HG03439 (cell line): ENCODE measurements at regions not wholly inside any gene's neighbourhood (a gene's known extent, or its start where the extent isn't known, plus 50 kb on each side); places are given as distances from the start of the nearest gene placed in this dataset.
A peak's percentile ranks its signal among the peaks of the same experiment; 100 is the strongest.

Source experiments
- ATAC-seq: cut with Tn5 transposase; IDR thresholded peaks from one replicate; pipeline ENCODE4 v1.9.1; 2021; ENCODE audit warnings: mild to moderate bottlenecking, moderate library complexity; ENCODE audit not compliant: unreplicated experiment

DNA sequence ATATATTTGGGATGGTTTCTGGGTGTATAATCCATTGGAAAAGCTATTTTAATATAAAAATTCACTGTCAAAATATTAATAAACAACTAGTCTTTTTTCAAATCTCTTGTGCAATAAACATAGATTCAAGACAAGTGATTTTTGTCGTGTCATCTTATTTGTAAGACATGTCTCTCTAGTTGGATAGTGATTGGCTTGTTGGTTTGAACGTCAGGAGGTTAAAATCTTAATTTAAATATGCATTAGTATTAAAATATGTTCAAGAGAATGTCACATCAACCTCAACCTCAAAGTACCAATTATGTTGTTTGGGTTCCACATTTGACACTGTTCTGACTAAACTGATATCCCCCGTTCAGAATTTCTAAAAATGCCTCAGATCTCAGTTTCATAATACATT, 287.6 kb downstream of the CASP12 start:
- no peak for ATAC-seq

DNA sequence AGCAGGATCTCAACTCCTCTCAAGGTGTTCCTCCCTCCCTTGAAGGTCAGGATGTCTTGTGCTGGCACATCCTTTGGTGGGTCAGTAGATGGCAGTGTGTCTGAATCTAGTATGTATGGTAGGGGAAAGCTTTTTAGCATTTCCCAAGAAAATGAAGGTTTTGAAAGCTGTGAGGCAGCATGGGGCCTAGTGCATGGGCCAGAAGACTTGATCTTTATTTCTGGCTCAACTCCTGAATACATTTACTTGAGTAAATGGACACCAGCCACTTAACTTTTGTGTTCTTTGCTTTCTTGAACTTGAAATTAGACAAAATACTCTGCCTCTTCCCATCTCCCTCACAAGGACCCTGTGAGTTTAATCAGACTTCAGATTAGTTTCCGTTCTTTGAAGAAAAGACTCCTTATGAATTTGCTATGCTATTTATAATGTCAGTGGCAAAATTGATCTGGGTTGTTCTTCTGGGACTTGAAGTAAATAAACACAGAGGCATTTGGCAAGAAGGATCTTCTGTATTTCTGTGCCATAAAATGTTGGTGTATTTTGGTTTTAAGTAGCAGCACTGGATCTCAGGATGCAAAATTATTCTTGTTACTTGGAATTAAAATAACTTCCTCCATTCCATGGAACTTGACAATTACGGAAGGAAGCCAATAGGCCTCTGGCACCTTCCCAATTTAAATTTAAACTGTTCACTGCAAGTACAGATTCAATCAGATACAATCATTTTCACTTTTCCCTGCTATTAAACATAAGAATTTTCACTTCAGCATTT, 288.8 kb downstream of the CASP12 start:
- ATAC-seq: peak; percentile 92

DNA sequence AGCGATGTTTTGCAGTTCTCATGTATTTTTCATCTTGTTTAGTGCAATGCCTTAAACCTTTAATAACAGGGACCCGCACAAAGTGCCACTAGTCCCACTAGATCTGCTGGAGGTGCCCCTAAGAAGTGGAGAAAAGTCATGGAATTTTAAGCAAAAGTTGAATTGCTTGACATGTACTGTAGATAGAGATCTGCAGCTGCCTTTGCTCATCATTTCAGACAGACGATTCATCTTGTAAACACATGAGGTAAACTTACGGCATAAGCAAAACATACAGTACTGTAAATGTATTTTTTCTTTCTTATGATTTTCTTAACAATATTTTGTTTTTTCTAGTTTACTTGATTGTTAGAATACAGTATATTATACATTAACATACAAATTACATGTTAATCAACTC, 295.6 kb downstream of the CASP12 start:
- no peak for ATAC-seq

DNA sequence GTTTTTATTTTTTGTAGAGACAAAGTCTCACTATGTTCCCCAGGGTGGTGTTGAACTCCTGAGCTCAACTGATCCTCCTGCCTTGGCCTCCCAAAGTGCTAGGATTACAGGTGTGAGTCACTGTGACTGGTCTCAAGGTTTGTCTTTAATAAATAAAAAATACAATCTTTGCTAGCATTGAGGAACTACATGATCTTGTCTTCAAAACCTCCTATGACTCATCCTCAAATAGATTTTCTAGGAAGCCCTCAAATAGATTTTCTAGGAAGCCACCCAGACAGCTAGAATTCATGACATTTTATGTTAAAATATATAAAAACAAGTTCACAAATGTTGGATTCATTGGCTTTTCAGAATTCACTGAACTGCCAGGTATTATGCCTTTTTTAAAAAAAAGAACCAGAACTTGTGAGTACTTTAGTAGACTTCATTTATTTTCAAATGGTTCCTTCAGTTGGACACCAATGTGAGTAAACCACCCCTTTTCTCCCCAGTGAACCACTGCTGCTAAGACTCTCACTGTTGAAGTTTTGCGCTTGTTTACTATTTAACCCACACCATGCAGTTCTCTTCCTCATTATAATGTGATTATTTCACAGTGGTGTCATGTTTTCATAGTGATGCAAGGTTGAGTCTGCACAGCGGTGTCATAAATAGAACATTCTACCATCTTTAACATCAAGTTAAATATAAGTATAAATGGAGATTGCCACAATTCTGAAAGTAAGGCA, 303.9 kb downstream of the CASP12 start:
- no peak for ATAC-seq

DNA sequence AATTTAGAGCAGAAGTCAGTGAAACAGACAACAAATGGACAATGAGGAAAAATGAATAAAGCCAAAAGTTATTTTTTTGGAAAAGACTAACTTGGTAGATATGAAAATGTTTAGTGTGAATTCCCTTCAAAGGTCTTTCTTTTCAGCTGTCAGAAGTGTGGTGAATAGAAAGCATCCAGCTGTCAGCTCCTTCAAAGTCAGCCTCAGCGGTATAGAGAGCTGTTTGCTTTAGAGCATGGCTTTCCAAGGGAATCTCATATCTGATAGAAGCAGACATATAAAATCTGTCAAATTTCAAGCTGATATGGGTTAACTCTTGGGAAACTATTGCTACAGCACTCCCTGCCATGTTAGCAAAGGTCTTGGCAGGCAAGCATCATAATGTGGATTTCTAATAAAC, 309.3 kb downstream of the CASP12 start:
- ATAC-seq: no peak

DNA sequence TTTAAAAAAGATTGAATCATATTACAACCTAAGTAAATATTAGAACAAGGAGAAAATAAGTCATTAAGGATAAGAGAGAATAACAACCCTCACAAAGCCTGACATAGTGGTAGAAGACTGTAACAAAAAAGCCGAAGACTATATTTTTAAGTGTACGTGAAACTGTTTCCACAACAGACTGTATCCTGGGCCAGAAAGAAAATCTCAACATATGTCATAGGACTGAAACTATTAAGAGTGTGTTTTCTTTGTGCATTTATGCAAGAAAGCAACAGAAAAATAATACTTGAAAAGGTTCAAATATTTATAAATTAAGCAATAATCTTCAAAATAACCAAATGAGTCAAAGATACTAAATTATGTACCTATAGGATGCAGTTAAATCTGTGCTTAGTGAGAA, 309.8 kb downstream of the CASP12 start:
- ATAC-seq: no peak

DNA sequence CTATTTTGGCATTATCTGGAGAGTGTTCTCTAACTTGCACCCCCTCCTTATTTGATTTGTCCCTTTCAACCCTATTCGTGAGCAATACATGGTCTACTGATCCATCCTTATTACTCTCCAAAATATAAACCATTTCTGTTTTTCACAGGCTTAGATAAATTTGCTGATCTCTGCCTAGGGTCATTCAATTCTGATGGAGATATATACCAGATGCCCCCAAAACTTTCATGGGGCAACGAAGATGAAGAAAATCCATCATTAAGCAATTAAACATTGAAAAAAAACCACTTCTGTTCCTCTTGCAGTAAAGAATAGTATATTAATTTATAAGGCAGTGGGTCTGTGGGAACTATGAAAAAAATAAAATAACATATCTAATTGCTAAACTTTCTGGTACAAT, 313.4 kb downstream of the CASP12 start:
- no peak for ATAC-seq

DNA sequence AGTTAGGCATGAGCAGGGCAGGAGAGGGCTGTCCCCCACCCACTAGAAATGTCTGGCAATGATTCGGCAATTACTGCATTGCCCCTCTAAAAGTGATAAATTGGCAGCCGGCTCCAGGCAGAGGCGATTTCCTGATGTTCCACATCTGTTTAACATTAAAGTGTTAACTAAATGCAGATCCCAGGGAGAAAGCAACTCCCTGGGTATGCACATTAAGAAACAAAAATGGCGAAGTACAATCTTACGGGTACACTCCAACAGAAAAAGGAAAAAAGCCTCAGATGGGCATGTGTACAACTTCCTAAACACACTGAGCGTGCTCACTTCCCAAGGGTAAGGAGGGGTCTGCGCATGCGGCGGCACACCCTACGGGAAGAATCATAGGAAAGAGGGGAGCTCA, 314.4 kb downstream of the CASP12 start:
- no peak for ATAC-seq

DNA sequence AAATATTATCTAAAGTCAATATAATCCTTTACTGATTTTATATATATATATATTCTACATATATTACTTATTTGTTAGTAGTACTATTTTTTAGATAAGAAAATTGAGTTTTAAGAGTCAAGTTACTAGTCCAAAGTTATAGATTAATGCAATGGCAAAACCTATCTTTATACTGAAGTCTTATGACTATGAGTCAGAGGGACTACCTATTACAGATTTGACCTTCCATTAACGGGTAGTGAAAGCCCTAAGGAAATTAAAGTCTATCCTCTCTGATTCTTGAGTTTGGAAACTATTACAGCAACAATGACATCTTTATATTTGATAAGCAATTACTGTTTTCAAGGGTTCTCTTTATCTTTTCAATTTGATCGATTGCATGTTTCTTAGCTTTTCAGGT, 315.8 kb downstream of the CASP12 start:
- no peak for ATAC-seq

DNA sequence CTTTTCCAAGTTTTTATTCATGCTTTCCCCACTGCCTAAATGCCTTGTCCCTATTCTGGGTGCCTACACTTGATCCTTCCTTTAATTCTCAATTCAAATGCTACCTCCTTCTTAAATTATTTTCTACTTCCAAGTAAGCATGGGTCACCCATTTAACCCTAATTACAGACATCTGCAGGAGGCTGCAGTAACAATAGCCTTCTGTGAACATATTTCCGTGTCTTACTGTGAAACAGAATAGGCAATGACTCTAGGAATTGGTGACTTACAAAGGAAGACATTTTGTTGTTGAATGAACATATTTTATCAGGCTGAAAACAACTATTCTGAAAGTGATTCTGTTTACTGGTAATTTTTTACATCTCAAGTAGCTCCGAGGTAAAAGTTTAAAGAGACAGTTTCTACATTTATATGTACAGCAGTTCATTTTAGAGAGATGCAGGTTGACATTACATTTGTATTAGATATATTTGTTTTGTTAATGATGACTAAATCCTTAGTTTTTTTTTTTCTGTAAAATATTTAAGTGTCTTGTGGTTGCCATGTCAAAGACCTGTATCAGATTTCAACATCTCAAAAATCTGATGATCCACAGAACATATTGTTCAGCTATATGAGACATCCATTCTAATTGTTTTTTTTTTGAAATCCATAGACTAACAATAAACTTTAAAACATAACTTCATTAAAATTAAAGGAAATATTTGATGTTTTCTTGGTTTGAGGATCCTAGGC, 316.8 kb downstream of the CASP12 start:
- ATAC-seq: no peak

DNA sequence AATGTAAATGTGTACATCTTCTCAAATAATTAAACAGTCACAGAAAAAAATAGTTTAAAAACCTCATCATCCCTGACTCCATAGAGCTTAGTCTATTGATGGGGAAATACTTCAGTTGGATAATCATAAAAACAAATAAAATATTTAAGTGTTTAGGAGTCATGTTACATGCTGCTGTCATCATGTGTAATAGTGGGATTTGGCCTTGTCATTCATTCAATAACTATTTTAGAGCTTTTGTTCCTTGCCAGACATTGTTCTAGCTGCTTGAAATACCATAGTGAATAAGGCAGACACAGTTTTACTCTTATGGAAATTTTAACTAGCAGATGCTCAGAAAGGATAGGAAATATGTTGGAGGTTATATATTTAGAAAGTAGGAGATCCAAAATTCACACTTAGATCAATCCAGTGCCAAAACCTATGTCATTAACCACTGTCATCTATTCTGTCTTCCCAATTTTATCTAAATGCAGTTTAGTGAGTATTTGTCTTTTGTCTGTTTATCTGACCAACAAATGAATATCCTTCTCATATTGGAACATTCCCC, 324.7 kb downstream of the CASP12 start:
- ATAC-seq: no peak

DNA sequence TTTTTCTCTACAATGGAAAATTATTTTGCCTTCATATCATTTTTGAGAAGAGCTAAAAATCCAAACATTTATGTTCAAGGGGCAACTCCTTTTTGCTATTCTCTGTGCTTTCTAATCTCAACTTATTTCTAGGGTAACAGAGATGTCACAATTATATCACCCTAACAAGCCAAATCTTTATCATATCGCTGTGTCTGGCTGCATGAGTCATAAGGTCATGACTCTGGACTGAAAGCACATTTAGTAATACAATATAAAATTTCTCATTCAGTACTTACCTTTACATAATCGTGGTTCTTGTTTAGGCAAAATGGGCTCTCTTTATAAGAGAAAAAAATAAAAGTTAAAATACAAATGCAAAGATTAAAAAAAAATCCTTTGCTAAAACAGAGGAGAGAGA, 326.0 kb downstream of the CASP12 start:
- no peak for ATAC-seq

DNA sequence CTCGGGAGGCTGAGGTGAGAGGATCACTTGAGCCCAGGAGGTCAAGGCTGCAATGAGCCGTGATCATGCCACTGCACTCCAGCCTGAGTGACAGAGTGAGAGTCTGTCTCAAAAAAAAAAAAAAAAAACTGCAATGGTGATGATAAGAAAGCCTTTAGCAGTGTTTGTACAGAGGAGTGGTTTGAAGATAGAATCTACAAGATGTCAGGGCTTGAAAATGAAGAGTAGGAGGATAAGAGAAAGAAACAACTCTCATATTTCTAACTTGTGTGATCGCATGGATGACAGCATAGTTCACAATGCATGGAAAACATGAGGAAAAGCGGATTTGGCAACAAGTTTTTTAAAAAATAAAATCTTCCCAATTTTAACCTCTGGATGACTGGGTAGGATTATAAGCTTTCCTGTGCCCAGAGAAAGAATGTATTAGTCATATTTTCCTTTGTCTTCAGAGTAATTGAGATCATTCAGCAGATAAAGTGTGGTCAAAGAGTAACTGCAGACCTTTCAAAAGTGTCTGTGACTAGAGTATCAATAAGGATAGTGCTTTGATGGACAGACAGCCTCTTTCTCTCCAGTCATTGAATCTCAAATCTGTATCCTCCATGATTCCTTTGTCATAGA, 328.1 kb downstream of the CASP12 start:
- no peak for ATAC-seq

DNA sequence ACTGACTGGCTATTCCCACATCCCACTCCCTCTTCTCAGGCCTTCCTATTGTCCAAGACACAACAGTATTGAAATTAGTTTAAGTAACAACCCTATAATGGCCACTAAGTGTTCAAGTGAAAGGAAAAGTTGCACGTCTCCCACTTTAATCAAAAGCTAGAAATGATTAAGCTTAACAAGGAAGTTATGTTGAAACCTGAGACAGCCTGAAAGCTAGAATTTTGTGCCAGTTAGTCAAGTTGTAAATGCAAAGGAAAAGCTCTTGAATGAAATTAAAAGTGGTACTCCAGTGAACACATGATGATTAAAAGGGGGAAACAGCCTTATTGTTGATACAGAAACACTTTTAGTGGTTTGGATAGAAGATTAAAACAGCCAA, 332.7 kb downstream of the CASP12 start:
- ATAC-seq: no peak

DNA sequence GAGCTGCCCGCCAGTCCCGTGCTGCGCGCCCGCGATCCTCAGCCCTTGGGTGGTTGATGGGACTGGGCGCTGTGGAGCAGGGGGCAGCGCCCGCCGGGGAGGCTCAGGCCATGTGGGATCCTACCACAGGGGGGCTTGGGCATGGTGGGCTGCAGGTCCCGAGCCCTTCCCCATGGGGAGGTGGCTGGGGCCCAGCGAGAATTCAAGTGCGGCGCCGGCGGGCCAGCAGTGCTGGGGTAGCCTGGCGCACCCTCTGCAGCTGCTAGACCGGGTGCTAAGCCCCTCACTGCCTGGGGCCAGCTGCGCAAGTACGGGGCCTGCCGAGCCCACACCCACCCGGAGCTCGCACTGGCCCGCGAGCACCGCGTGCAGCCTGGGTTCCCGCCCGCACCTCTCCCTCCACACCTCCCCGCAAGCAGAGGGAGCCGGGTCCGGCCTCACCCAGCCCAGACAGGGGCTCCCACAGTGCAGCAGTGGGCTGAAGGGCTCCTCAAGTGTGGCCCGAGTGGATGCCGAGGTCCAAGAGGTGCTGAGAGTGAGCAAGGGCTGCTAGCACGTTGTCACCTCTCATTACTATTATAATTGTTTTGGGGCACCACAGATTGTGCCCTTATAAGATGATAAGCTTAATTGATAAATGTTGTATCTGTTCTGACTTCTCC, 333.2 kb downstream of the CASP12 start:
- ATAC-seq: no peak

DNA sequence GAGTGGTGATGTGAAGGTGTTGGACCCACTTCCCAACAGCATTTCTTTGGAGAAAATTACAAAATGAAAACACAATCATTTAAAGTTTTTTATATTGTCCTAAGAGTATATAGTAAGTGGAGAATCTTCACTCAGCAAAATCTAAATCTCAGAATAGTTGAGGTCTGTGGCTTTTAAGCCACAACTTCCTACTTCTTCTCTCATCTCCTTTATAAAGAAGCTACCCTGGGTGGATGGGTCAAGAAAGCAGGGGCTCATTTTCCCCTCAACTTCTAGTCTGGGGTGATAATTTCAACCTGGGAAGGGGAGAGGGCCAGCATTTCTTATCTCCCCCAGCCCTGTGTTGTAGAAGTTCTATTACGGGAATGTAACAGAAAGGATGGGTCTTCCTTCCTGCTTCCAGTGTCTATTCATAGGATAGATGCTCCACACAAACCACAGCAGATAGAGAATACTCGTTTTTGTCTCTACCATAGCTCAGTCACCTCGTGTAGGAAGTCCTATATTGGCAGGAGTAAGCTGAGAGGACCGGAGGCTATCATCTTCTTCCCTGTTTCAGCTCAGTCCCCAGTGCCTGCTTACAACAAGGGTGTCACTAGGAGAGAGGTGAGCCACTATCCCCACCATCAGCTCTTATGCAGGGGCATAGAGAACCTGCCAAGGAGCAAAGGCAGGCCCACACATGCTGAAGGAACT, 341.5 kb downstream of the CASP12 start:
- no peak for ATAC-seq

DNA sequence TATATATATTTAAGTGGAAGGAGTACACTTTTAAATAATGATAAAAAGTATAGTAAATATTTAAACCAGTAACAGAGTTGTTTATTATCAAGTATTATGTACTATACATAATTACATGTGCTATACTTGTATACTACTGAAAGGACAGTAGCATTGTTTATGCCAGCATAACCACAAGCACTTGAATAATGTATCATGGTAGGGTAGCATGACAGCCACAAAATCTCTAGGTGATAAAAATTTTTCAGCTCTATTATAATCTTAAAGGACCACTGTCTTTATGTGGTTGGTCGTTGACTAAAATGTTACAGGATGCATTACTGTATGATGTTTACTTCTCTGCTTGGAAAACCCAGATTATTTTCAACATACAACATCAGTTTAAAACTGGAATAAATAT, 349.2 kb downstream of the CASP12 start:
- no peak for ATAC-seq

DNA sequence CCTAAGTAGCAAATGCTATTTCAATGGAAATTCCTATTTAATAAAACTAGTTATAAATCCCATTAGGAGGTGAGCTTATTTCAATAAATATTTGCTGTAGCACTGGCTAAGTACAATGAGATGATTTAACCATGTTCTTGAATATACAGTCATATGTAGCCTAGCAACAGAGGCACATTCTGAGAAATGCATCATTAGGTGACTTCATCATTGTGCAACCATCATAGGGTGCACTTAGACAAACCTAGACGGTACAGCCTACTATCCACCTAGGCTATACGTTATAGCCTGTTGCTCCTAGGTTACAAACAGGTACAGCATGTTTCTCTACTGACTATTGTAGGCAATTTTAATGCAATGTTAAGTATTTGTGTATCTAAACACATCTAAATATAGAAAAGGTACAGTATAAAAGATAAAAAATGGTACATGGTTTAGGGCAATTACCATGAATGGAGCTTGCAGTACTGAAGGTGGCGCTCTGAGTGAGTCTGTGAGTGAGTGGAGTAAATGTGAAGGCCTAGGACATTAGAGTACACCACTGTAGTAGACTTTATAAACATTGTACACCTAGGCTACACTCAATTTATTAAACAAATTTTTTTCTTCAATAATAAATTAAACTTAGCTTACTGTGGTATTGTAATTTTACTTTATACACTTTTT, 350.1 kb downstream of the CASP12 start:
- no peak for ATAC-seq

DNA sequence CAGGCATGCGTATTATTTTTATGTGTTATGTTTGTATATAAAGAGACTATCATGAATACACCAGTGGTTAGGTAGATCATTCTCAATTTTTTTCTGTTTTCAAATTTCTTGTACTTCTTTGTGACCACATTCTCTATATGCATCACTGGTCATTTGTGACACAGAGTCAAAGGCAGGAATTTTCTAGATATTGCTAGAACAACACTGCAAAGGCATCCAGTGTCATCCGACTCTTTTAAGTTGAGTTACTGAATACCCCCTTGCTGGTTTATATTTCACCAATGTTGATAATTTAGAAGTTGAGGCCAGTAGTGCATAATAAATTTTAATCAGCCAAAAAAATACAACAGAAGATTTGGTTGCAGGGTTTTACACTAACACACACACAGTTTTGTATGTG, 351.8 kb downstream of the CASP12 start:
- no peak for ATAC-seq

DNA sequence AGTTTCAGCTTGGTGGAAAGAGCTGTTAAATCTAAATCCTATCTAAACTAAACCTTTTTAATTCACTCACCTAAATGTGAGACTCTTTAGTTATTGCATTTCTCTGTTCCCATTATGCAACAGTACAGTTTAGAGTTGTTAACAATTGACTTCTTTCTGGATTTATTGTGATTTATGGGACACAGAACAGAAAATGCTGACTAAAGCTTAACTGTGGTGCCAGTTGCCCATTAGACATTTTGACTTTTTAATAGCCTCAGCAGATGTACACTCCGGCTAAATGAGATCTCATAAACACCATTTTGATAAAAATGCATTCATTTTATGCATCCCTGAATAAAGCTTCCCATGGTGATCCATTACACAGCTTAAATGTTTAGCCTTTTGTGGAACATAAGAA, 356.6 kb downstream of the CASP12 start:
- ATAC-seq: no peak
